Esophagus muscularis mucosa (tissue), 4 donors: ENCODE measurements at regions not wholly inside any gene's neighbourhood (a gene's known extent, or its start where the extent isn't known, plus 50 kb on each side); places are given as distances from the start of the nearest gene placed in this dataset.
A peak's percentile ranks its signal among the peaks of the same experiment; 100 is the strongest.

Experiments
- DNase-seq: peaks from one replicate; pipeline ENCODE4 v3.0.0-alpha.2; 2017; ENCODE audit errors: extremely low spot score
- H3K27ac ChIP-seq, 4 donors: fragments of 200-600 bp; sonication (generic); replicated peaks in 1 of 4; 1 replicate in 3 of 4; 2 replicates in 1 of 4; pipeline ENCODE4 v1.5.1; 2016 to 2019; ENCODE audit warnings: mild to moderate bottlenecking in 1 of 4
- H3K27me3 ChIP-seq, 4 donors: fragments of 200-600 bp; sonication (generic); one replicate each; pipeline versions ENCODE4 v1.5.1 to v1.6.0; 2016 to 2019
- H3K36me3 ChIP-seq, 4 donors: fragments of 200-600 bp; sonication (generic); one replicate each; pipeline ENCODE4 v1.5.1; 2016 to 2019
- H3K4me1 ChIP-seq, 4 donors: fragments of 200-600 bp; sonication (generic); one replicate each; pipeline ENCODE4 v1.5.1; 2016 to 2019
- H3K4me3 ChIP-seq, 4 donors: fragments of 200-600 bp; sonication (generic); 1 replicate in 2 of 4; 2 replicates in 2 of 4; pipeline ENCODE4 v1.5.1; 2016 to 2019; ENCODE audit warnings: mild to moderate bottlenecking in 4 of 4, moderate library complexity in 1 of 4
- H3K9me3 ChIP-seq, 4 donors: fragments of 200-600 bp; sonication (generic); 1 replicate in 3 of 4; 2 replicates in 1 of 4; pipeline ENCODE4 v1.5.1; 2016 to 2019
- CTCF ChIP-seq, 3 experiments: fragments of 200-600 bp in 2 of 3; fragments of 450-650 bp in 1 of 3; sonication (generic) in 2 of 3; IDR thresholded peaks; one replicate each; pipeline ENCODE4 v1.5.1; 2017 to 2019; ENCODE audit warnings: antibody characterized with exemption in 3 of 3, mild to moderate bottlenecking in 2 of 3, moderate library complexity in 1 of 3
- EP300 ChIP-seq: sonication (generic); formaldehyde crosslinking; IDR thresholded peaks from one replicate; pipeline ENCODE4 v1.6.1; 2017; ENCODE audit warnings: antibody characterized with exemption
- POLR2A ChIP-seq: fragments of 450-650 bp; IDR thresholded peaks from one replicate; pipeline ENCODE4 v1.6.1; 2017; ENCODE audit warnings: antibody characterized with exemption, moderate library complexity, mild to moderate bottlenecking, low read depth
- POLR2AphosphoS5 ChIP-seq, 2 donors: sonication (generic); formaldehyde crosslinking; IDR thresholded peaks; one replicate each; pipeline ENCODE4 v1.6.1; 2017; ENCODE audit warnings: antibody characterized with exemption in 2 of 2
- WGBS: methylation state at CpG from one replicate; pipeline ENCODE4 v1.1.5; 2018; 5-methylcytosine and 5-hydroxymethylcytosine counted together
- intact Hi-C: fragments of 100-400 bp; cut with DNase I; formaldehyde crosslinking; loops from one replicate; pipeline ENCODE4 v1.15.1; 2023

- Histone ChIP-seq H3K27me3 (no peaks in the 10 kb centered on the region), H3K4me1 (no peaks in the 10 kb centered on the region), H3K27ac (no peak overlapping the region), H3K4me3 (no peak overlapping the region), H3K9me3 (no peaks in the 10 kb centered on the region), H3K36me3 (no peaks in the 10 kb centered on the region)
- WGBS: 35% methylated on average over 1 of the region's 1 CpG
- no peak for DNase-seq
- intact Hi-C loops: no loop called here
- TF ChIP-seq POLR2A (no peak), POLR2AphosphoS5 (IDR thresholded peaks at IDR 0.05) (no peak), EP300 (no peak), CTCF (IDR thresholded peaks at IDR 0.05) (no peak)
Observed at GRCh38 chr5:51996356-51996861, 613.2 kb downstream of the ISL1 start.

- H3K27ac ChIP-seq: no peak overlapping the region
- no peaks in the 10 kb centered on the region for H3K9me3 ChIP-seq
- H3K4me1 ChIP-seq: no peaks in the 10 kb centered on the region
- H3K36me3 ChIP-seq: no peaks in the 10 kb centered on the region
- no peak for DNase-seq
- no peaks in the 10 kb centered on the region for H3K27me3 ChIP-seq
- TF ChIP-seq CTCF (IDR thresholded peaks at IDR 0.05) (no peak), EP300 (no peak), POLR2A (no peak), POLR2AphosphoS5 (IDR thresholded peaks at IDR 0.05) (no peak)
- no peak overlapping the region for H3K4me3 ChIP-seq
- intact Hi-C loops: no loop called here
Observed at GRCh38 chr5:51997500-51997899, 614.3 kb downstream of the ISL1 start.

DNA sequence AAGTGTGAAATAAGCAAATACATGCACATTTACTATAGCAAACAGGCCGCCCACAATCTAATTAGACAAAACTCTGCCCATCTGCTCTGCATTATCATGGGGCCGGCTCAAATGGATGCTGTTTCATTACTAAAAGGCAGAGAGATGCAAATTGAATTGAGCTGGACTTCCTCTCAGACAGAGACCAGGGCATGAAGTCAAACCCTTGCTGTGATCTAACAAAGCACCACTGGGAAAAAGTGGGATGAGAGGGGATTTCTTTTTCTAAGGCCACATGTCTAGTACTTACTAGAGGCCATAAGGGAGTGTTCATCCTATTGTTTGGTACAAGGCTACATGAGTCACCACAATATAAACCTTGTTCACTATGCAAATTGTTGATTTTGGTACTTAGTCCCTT is 614.7 kb downstream of the ISL1 start:
- Histone ChIP-seq H3K27ac (no peak overlapping the region), H3K4me1 (no peaks in the 10 kb centered on the region), H3K36me3 (no peaks in the 10 kb centered on the region), H3K4me3 (no peak overlapping the region), H3K27me3 (no peaks in the 10 kb centered on the region), H3K9me3 (no peaks in the 10 kb centered on the region)
- no peak for TF ChIP-seq POLR2AphosphoS5 (IDR thresholded peaks at IDR 0.05)
- no peak for TF ChIP-seq POLR2A
- no peak for TF ChIP-seq EP300
- no peak for TF ChIP-seq CTCF (IDR thresholded peaks at IDR 0.05)
- WGBS: 81% methylated on average over 2 of the region's 2 CpGs
- no peak for DNase-seq
- intact Hi-C loops: no loop called here

GRCh38 chr5:52007230-52007858 is 624.1 kb downstream of the ISL1 start:
- Histone ChIP-seq H3K4me3 (no peak overlapping the region), H3K27ac (no peak overlapping the region), H3K27me3 (no peaks in the 10 kb centered on the region), H3K9me3 (no peaks in the 10 kb centered on the region), H3K4me1 (no peaks in the 10 kb centered on the region), H3K36me3 (no peaks in the 10 kb centered on the region)
- DNase-seq: no peak
- intact Hi-C loops: loop anchor here (5.0 kb wide), 1 partner anchor 1045 kb away; no protein-coding TSS in a partner anchor
- TF ChIP-seq POLR2A (no peak), POLR2AphosphoS5 (IDR thresholded peaks at IDR 0.05) (no peak), EP300 (no peak), CTCF (IDR thresholded peaks at IDR 0.05) (peak; percentile 33 to 52 (median 36))
- 37% methylated on average over 5 of the region's 5 CpGs for WGBS

- intact Hi-C loops: no loop called here
- WGBS: 74% methylated on average over 2 of the region's 2 CpGs
- Histone ChIP-seq H3K36me3 (no peaks in the 10 kb centered on the region), H3K27ac (no peak overlapping the region), H3K4me1 (no peaks in the 10 kb centered on the region), H3K27me3 (no peaks in the 10 kb centered on the region), H3K4me3 (no peak overlapping the region), H3K9me3 (no peaks in the 10 kb centered on the region)
- TF ChIP-seq POLR2A (no peak), EP300 (no peak), POLR2AphosphoS5 (IDR thresholded peaks at IDR 0.05) (no peak), CTCF (IDR thresholded peaks at IDR 0.05) (no peak)
- DNase-seq: no peak
Observed at GRCh38 chr5:52010454-52010853, 627.2 kb downstream of the ISL1 start.
